ENCODE measurements at regions not wholly inside any gene's neighbourhood (a gene's known extent, or its start where the extent isn't known, plus 50 kb on each side); places are given as distances from the start of the nearest gene placed in this dataset.
"Not testable (repeated sequence)": the region's sequence is repeated elsewhere in the genome, so short reads cannot be mapped to it uniquely, and the experiment has no call there.

- DNase-seq (ENCODE audit: low spot score) = not testable (repeated sequence)
Measured at GRCh38 chr7:76117306-76117991, 69.5 kb downstream of the MDH2 start.

- peak; percentile 86 for DNase-seq (ENCODE audit: low spot score)
Measured at GRCh38 chr7:76118253-76119036, 70.5 kb downstream of the MDH2 start.

DNA sequence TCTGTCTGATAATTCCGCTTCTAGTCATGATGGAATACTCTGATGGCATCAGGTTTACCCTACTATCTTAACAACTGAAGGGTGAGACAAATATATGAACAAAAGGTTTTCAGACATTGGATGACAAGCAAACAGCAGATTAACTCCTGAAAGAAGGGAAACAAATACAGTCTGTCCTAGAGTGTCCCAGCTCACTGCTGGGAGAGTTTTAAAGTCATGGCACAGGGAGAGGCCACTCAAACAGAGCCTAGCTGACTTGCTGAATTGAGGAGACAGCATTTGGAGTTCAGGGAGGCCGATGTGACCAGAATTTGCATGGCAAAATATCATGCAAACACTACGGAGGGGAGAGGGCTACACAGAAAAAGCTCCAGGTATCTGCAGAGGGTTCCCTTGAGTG, 73.1 kb downstream of the MDH2 start:
- no peak for DNase-seq (ENCODE audit: low spot score)

GRCh38 chr7:76122516-76123239, 74.8 kb downstream of the MDH2 start:
- DNase-seq (ENCODE audit: low spot score) = no peak

- no peak for DNase-seq (ENCODE audit: low spot score)
Measured at GRCh38 chr7:76123316-76123715, 75.4 kb downstream of the MDH2 start.

GRCh38 chr7:76125560-76125959, 76.1 kb upstream of the SRRM3 start:
- DNase-seq (ENCODE audit: low spot score) = no peak

DNA sequence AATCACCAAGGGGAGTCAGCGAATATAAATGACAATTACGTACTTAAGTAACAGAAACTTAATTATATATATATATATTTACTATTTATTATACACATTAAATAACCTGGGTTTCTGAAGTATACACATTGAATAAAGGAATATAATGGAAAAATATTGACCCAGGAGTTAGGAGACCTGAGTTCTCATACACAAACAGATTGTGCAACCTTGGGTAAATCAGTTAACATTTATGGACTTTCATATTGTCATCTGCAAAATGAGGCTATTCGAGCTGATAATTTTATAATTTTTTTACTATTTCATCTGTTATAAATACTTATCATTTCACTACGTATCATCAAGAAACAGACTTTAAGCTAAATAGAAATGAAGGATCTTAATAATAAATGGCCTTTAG, 75.1 kb upstream of the SRRM3 start:
- no peak for DNase-seq (ENCODE audit: low spot score)

DNA sequence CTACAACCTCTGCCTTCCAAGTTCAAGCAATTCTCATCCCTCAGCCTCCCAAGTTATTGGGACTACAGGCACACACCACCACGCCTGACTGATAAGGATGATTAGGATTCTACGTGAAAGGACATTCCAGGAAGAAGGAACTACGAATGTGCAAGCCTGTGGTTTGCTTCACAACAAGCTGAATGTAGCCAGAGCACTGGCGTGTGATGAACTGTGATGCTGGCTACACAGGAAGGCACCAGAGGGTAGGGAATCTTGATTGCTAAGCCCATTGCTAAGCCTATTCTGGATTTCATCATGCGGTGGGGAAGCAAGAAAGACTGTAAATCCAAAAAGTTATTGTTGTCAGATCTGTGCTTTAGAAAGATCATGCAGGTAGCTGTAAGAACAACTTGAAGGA, 72.3 kb upstream of the SRRM3 start:
- no peak for DNase-seq (ENCODE audit: low spot score)

DNA sequence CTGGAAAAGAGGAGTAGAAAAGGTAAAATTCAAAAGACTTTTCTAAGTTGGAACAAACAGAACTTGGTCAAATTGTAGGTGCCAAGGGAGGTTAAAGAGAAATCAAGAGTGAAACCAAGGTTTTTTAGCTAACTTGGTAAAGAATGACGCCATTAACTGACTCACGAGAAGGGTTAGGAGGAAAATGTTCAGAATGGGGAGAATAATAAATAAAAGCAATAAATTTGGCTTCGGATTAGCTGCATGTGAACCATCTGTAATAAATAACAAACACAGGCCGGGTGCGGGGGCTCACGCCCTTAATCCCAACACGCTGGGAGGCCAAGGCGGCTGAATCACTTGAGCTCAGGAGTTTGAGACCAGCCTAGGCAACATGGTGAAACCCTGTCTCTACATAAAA, 71.9 kb upstream of the SRRM3 start:
- DNase-seq (ENCODE audit: low spot score) = no peak

DNA sequence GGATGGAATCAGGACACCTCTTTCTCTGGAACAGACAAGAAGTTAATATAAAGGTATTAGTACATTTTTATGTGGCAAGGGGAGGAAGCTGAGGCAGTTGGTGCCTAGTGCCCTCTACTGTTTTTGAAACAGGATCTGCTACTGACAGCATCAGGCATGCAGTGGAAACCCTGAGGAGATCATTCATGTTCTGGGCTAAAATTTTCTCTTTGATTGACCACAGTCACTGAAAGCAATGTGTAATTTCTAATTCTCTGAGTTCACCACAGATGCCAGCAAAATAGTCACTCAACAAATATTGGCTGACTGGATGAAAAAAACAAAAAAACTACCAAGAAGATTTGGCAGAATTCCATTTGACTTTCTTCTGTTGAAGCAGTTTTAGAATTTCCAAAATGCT, 71.0 kb upstream of the SRRM3 start:
- peak; percentile 68 for DNase-seq (ENCODE audit: low spot score)

DNA sequence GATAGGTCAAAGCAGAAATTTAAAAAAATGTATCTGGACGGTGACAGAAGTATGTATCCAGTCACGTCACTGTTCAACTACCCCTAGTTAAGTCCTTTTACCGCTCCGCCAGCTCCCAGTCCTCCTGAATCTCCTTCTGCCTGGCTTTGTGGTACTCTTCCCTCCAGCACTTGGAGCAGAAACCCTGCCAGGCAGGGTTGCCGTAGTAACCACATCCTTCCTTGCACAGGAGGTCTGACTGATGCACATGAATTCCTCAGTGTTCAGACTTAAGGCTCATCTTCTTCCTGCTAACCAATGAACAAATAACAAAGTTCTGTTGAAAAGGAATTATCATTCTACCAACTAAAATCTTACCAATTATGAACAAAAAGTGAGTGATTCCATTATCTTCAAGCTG, 69.8 kb upstream of the SRRM3 start:
- not testable (repeated sequence) for DNase-seq (ENCODE audit: low spot score)

DNA sequence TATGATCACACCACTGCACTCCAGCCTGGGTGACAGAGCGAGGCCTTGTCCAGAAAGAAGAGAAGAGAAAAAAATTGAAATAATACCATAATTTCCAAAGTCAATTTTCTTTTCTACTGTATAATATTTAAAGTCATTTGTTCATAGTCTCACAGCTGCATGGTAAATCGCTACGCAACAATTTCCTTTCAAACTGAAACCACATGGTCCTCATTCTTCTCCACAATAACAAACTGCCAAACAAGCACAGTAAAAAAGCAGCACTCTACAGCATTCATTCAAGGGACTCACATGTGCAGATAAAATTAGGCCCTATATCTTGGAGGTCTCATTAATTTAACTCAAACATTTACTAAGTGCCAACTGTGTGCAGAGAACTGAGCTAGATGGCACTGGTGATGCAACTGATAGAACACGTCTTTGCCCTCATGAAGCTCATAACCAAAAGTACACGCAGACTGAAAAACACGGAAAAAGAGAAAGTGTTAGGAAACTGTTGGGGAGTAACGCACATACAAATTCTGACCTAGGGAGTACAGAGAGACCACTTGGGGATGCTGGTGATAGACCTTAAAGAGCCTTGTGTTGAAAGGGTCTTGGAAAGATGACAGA, 68.4 kb upstream of the SRRM3 start:
- DNase-seq (ENCODE audit: low spot score) = no peak

DNA sequence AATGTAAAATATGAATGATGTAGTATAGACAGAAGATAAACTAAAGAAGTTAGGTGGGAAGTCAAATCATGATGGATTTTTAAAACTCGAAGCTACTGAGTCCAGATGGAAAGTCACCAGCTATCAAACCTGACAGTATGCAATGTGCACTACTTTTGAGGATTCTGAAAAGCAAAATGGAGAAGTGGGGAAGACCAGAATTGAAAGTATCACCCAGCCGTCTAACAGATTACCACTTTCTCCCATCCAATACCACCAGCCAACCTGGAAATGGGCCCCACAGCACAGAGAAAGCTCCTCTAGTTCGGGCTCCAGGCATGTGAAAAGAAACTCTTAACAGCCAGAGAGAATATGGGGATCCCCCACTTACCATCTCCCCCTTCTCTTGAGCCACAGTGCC, 67.9 kb upstream of the SRRM3 start:
- DNase-seq (ENCODE audit: low spot score) = no peak

DNA sequence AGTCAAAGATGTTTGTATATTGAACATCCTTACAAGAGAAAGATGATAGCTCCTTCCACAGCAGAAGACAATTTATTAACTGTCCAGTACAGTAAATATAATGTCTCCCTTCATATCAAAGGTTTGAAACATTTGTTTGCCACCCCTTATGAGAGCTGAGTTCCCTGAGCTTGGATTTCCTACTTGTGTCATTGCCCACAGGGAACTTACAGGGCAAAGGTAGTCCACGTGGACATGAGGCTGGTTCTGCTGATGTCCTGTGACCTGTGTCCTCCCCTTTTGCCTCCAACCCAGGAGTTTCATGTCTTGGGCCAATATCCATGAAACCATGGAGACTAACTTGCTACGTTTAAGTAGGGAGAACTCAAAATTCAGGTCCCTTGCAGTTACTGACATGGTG, 66.4 kb upstream of the SRRM3 start:
- DNase-seq (ENCODE audit: low spot score) = not testable (repeated sequence)

GRCh38 chr7:76138577-76139313, 63.0 kb upstream of the SRRM3 start:
- not testable (repeated sequence) for DNase-seq (ENCODE audit: low spot score)

DNA sequence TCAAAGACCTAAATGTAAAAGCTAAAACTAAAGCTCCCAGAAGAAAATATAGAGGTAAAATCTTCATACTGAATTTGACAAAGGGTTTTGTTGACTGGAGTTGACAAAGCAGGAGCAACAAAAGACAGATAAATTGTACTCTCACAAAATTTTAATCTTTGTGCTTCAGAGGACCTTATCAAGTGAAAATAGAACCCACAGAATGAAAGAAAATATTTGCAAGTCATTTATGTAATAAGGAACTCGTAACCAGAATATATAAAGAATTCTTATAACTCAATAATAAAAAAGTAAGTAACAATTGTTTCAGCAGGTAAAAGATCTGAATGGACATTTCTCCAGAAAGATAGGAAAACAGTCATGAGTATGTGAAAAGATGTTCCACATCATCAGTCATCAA, 62.0 kb upstream of the SRRM3 start:
- no peak for DNase-seq (ENCODE audit: low spot score)

GRCh38 chr7:76140259-76140658, 61.4 kb upstream of the SRRM3 start:
- DNase-seq (ENCODE audit: low spot score) = not testable (repeated sequence)

- no peak for DNase-seq (ENCODE audit: low spot score)
Measured at GRCh38 chr7:76142861-76143260, 58.8 kb upstream of the SRRM3 start.

- not testable (repeated sequence) for DNase-seq (ENCODE audit: low spot score)
Measured at GRCh38 chr7:76144664-76145270, 56.9 kb upstream of the SRRM3 start.

- no peak for DNase-seq (ENCODE audit: low spot score)
Measured at GRCh38 chr7:76146374-76146773, 55.3 kb upstream of the SRRM3 start.

DNA sequence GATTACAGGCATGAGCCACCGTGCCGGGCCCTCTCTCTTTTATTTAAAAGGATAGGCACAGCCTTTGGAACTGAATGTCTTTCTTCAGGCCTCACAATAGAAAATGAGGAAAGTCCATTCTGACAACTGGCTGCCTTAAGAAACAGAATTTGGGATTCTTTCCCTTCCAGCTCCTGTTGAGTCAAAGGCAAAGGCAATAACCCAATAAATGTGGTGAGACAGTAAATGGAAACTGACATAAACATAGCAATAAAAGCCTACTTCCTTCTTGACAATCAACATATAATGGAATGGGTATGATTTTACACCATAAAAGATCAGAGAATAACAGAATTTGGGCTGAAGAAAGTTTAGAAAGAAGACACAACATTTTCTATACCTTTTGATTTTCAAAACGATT, 52.7 kb upstream of the SRRM3 start:
- DNase-seq (ENCODE audit: low spot score) = not testable (repeated sequence)
